ENCODE measurements at regions not wholly inside any gene's neighbourhood (a gene's known extent, or its start where the extent isn't known, plus 50 kb on each side); places are given as distances from the start of the nearest gene placed in this dataset.
A peak's percentile ranks its signal among the peaks of the same experiment; 100 is the strongest.

- H3K9me3 Mint-ChIP-seq (ENCODE audit: unreplicated experiment): peaks cover 8% of the 10 kb centered on the region
- no peaks in the 10 kb centered on the region for H3K36me3 Mint-ChIP-seq (ENCODE audit: unreplicated experiment)
Measured at GRCh38 chr2:136383167-136383566, 265.2 kb upstream of the CXCR4 start.

GRCh38 chr2:136381722-136382633 is 264.0 kb upstream of the CXCR4 start:
- Mint-ChIP-seq H3K27me3 (ENCODE audit: unreplicated experiment) (peaks cover under 1% of the 10 kb centered on the region), H3K9me3 (ENCODE audit: unreplicated experiment) (peaks cover 8% of the 10 kb centered on the region), H3K4me3 (ENCODE audit: unreplicated experiment) (no peak overlapping the region), H3K36me3 (ENCODE audit: unreplicated experiment) (no peaks in the 10 kb centered on the region), H3K27ac (ENCODE audit: unreplicated experiment) (no peak overlapping the region), H3K4me1 (ENCODE audit: low read depth, unreplicated experiment) (peaks cover 33% of the 10 kb centered on the region)
- no peak for TF ChIP-seq CTCF (IDR thresholded peaks at IDR 0.05; ENCODE audit: partially characterized antibody, unreplicated experiment)
- DNase-seq: no peak

More at GRCh38 chr2:136383167-136383566, 265.2 kb upstream of the CXCR4 start:
- peaks cover 22% of the 10 kb centered on the region for H3K4me1 Mint-ChIP-seq (ENCODE audit: low read depth, unreplicated experiment)
- TF ChIP-seq CTCF (IDR thresholded peaks at IDR 0.05; ENCODE audit: partially characterized antibody, unreplicated experiment): no peak
- no peaks in the 10 kb centered on the region for H3K27me3 Mint-ChIP-seq (ENCODE audit: unreplicated experiment)
- H3K4me3 Mint-ChIP-seq (ENCODE audit: unreplicated experiment): no peak overlapping the region
- no peak for DNase-seq
- H3K27ac Mint-ChIP-seq (ENCODE audit: unreplicated experiment): no peak overlapping the region

- no peaks in the 10 kb centered on the region for H3K36me3 Mint-ChIP-seq (ENCODE audit: unreplicated experiment)
- H3K27ac Mint-ChIP-seq (ENCODE audit: unreplicated experiment): no peak overlapping the region
- no peak for DNase-seq
- peaks cover 37% of the 10 kb centered on the region for H3K4me1 Mint-ChIP-seq (ENCODE audit: low read depth, unreplicated experiment)
- peaks cover 5% of the 10 kb centered on the region for H3K27me3 Mint-ChIP-seq (ENCODE audit: unreplicated experiment)
- no peak for TF ChIP-seq CTCF (IDR thresholded peaks at IDR 0.05; ENCODE audit: partially characterized antibody, unreplicated experiment)
- H3K4me3 Mint-ChIP-seq (ENCODE audit: unreplicated experiment): no peak overlapping the region
- peaks cover 7% of the 10 kb centered on the region for H3K9me3 Mint-ChIP-seq (ENCODE audit: unreplicated experiment)
Measured at GRCh38 chr2:136381245-136381644, 263.3 kb upstream of the CXCR4 start.

GRCh38 chr2:136378712-136379595 is 261.0 kb upstream of the CXCR4 start:
- peak; percentile 76 for DNase-seq

More at GRCh38 chr2:136378712-136379595, 261.0 kb upstream of the CXCR4 start:
- Mint-ChIP-seq H3K9me3 (ENCODE audit: unreplicated experiment) (peaks cover 5% of the 10 kb centered on the region), H3K36me3 (ENCODE audit: unreplicated experiment) (no peaks in the 10 kb centered on the region), H3K27ac (ENCODE audit: unreplicated experiment) (no peak overlapping the region), H3K27me3 (ENCODE audit: unreplicated experiment) (peaks cover 5% of the 10 kb centered on the region), H3K4me3 (ENCODE audit: unreplicated experiment) (no peak overlapping the region), H3K4me1 (ENCODE audit: low read depth, unreplicated experiment) (peaks cover 28% of the 10 kb centered on the region)
- peak; percentile 66 for TF ChIP-seq CTCF (IDR thresholded peaks at IDR 0.05; ENCODE audit: partially characterized antibody, unreplicated experiment)
